ENCODE measurements at regions not wholly inside any gene's neighbourhood (a gene's known extent, or its start where the extent isn't known, plus 50 kb on each side); places are given as distances from the start of the nearest gene placed in this dataset.

GRCh38 chr16:51815523-51815922 is 664.5 kb upstream of the SALL1 start:
- TF ChIP-seq CTCF (IDR thresholded peaks at IDR 0.05) = no peak
- no peak for TF ChIP-seq POLR2A (IDR thresholded peaks at IDR 0.05)
